NCI-H2227 treated with DMSO at 0.1 percent for 48 hours (cell line): ENCODE measurements at regions not wholly inside any gene's neighbourhood (a gene's known extent, or its start where the extent isn't known, plus 50 kb on each side); places are given as distances from the start of the nearest gene placed in this dataset.

ENCODE experiments used
- DNase-seq: peaks from one replicate; lab custom pipeline; 2025; lab: John Stamatoyannopoulos, UW

DNA sequence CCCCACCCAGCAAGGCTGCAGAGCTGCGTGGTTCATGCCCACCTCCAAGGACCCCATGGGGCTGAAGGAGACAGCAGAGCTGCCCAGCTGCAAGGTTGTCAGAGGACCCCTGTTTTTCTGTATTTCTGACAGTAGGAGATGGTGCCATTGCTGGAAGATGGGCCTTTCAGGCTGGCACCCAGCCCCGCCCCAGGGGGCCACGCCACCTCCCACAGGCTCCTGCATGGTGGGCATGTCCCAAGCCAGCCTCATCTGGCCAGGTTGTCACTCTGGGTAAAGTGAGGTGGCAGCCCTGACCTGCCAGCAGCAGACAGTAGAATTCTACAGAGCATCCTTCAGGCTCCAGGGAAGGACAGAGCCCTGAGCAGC, 75.5 kb upstream of the RET start:
- no peak for DNase-seq

DNA sequence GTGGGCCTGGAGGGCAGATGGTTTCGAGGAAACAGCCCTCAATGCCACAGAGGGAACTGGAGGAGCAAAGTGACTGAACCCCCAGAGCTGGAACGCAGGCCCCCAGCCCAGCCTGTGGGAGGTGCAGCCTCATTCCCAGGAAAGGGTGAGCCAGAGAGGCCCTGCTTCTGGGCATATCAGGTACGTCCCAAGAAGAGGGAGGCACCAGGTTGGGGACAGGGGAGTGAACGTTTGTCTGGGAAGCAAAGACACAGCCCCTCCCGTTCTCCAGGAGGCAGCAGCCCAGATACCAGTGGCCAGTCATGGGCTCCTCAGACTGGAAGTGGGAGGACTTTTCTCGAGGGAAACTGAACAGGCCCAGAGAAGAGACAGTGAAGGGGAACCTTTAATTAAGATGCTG, 74.3 kb upstream of the RET start:
- no peak for DNase-seq

DNA sequence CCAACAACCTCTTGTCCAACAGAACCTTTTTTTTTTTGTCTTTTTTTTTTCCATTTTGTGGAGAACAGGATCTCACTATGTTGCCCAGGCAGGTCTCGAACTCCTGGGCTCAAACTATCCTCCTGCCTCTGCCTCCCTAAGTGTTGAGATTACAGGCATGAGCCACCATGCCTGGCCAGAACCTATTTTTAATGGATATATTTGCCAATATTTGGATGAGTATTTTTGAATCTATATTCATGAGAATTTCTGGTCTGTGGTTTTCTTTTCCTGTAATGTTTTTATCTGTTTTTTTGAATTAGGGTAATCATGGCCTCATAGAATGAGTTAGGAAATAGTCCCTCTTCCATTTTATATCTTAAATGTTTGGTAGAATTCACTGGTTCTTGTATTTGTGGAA, 70.4 kb upstream of the RET start:
- DNase-seq: no peak

DNA sequence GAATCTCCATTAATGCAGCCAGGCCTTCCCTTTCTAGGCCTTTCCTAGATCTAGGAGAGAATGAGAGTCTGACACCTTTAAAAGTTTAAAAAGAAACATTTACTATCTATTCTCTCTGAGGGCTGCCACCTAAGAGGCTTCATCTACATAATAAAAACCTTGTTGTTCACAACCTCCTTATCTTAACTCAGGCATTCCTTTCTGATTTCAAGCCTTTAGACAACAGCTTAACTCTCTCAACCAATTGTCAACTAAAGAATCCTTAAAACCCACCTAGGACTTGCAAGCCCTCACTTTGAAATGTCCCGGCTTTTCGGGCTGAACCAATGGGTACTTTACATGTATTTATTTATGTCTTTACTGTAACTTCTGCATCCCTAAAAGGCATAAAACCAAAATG, 64.3 kb upstream of the RET start:
- DNase-seq: no peak

DNA sequence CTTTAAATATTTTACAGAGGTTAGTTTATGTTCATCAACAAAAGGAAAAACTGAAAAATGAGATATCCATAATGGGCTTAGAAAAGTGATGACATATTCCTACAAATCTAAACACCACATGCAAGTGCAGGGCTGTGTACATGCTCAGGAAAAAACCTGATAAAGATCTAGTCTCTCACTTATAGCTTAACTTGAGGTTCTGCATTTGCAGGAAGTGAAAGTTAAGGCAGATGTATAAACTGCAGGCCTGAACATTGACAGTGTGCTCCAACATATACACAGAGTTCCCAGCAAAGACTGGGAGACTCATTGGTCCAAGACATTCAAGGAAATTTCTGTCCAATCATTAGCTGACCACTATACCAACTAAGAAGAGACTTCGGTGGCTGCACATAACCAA, 63.8 kb upstream of the RET start:
- no peak for DNase-seq

DNA sequence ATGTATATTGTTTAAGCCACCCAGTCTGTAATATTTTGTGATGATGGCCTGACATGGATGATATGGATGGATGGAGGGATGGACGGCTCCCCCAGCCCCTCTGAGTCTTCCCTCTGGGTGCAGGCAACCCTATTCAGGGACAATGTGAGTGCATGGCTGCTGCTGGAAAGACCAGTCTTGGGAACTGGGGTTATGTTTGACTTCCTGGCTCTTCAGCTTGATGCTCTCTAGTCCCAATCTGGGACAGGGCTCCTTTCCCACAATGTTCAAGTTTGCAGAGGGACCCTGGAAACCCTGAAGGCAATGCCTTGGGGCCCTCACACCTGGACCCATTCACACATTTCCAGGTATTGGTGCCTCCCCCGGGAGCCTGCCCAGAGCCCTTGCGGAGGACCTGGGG, 52.3 kb upstream of the RET start:
- DNase-seq: no peak

DNA sequence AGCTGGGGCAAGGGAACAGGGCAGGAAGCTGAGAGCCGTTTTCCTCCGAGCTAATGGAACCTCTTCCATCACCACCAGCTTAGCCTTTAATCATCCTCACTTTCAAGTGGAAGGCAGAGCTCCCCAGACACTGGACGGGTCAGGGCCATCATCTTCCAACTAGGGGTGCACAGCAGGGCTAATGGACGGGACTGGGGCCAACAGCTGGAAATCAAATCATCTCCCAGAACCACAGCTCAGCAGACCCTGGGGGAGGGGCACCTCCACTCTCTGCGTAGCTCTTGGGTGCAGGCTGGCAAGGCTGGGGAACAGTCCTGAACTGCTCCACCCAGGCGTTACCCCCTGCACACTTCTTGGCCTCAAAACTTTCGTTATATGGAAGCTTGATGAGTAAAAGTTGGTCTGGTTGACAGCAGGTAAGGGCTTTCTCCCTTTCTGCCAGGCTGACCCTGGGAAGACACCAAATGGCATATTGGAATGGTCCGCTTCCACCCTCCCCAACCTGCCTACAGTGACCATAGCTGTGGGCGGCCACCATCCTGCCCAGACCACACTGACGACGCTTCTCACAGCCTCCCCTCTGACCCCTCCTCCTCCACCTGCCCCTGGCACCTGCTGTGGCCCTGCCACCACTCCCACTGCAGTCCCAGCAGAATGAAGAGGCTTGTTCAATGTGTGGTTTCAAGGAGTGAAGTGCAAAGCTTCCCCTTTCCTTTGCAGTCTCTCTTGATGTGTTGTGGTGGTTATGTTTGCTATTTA, 51.7 kb upstream of the RET start:
- DNase-seq: no peak

DNA sequence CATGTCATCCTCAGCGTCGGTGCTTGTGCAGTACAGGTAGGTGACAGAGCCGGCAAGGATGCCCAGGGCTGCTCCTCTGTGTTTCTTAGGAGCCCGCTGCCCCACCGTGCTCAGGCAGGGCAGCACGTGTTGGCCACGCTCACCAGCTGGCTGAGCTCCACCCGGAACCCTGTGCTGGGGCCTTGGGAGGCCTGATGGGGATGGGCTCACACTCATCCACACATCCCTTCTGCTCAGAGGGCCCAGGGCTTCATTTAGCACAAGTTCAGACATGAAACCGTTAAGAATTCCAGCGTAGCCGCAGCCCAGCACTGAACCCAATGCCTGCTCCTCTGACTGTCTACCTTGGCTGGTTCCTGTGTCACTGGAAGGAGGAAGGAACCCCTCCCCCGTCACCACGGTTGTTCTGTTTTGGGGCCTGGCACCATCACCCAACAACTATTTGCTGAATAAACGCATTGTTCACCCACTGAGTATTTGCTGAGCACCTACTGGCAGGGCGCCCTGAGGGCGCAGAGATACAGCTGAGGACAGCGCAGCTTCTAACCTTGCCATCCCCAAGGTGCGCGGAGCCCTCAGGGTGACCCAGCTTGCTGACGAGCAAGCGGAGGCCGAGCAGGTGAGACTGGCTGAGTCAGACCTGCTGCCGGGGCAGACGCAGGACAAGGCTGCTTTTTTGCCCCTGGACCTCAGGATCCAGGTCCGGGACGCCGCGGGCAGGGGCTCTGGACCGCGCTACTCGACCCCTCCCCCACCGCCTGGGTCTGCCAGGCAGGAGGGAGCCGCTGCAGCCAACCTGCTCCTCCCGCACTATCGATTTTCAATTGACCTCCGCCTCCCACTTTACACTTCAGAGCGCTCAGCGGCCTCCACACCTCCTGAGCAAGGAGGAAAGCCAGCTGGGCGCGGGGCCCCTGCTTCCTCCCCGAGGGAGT, 50.6 kb upstream of the RET start:
- peak; percentile 13 for DNase-seq
